Effector memory CD8-positive, alpha-beta T cell (primary cell): ENCODE measurements at regions not wholly inside any gene's neighbourhood (a gene's known extent, or its start where the extent isn't known, plus 50 kb on each side); places are given as distances from the start of the nearest gene placed in this dataset.
A peak's percentile ranks its signal among the peaks of the same experiment; 100 is the strongest.

Source experiments
- ATAC-seq: fragments of 150-1000 bp; cut with Tn5 transposase; replicated peaks from 2 replicates; pipeline ENCODE4 v1.10.0; 2021; ENCODE audit warnings: mild to moderate bottlenecking, moderate library complexity
- DNase-seq, 3 experiments: peaks; one replicate each; pipeline ENCODE4 v3.0.0; 2021
- H3K27ac Mint-ChIP-seq, 2 donors: one replicate each; pipeline ENCODE4 v1.8.0; 2022; ENCODE audit warnings: mild to moderate bottlenecking in 2 of 2, mixed read lengths in 2 of 2, moderate library complexity in 2 of 2
- H3K27me3 Mint-ChIP-seq, 2 donors: one replicate each; pipeline ENCODE4 v1.8.0; 2022; ENCODE audit warnings: mixed read lengths in 2 of 2
- H3K36me3 Mint-ChIP-seq: one replicate; pipeline ENCODE4 v1.8.0; 2022; ENCODE audit warnings: mild to moderate bottlenecking, moderate library complexity, mixed read lengths; ENCODE audit not compliant: insufficient read depth
- H3K4me1 Mint-ChIP-seq, 2 donors: one replicate each; pipeline ENCODE4 v1.8.0; 2022; ENCODE audit warnings: low read depth in 2 of 2, mixed read lengths in 2 of 2
- H3K4me3 Mint-ChIP-seq, 2 donors: one replicate each; pipeline ENCODE4 v1.8.0; 2022; ENCODE audit warnings: mild to moderate bottlenecking in 2 of 2, mixed read lengths in 2 of 2, moderate library complexity in 2 of 2
- H3K9me3 Mint-ChIP-seq, 2 donors: one replicate each; pipeline ENCODE4 v1.8.0; 2022; ENCODE audit warnings: mixed read lengths in 2 of 2

DNA sequence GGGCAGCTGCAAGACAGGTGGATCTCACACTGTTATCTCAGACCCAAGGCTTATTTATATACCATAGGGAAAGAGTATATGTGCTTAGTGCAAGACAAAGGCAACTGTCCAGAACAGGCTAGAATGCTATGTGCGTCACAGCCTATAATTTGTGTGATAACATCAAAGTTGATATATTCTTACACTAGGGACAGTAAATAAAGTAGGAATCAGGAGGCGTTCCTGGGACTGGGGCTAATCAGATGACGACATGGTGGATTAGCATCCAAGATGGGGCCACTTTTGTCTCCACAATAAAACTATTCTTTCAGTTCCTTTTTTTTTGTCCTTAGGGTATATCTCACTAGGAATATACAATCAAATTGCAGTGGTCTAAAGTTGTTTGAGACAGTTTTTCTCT lies 54.9 kb upstream of the IER3 start:
- Mint-ChIP-seq H3K4me1 (peaks cover 3 to 8% of the 10 kb centered on the region in 2 donors), H3K27ac (no peak overlapping the region), H3K9me3 (peaks cover 0 to 3% of the 10 kb centered on the region in 2 donors), H3K27me3 (no peaks in the 10 kb centered on the region), H3K36me3 (no peaks in the 10 kb centered on the region), H3K4me3 (no peak overlapping the region)
- ATAC-seq: no peak
- no peak for DNase-seq

DNA sequence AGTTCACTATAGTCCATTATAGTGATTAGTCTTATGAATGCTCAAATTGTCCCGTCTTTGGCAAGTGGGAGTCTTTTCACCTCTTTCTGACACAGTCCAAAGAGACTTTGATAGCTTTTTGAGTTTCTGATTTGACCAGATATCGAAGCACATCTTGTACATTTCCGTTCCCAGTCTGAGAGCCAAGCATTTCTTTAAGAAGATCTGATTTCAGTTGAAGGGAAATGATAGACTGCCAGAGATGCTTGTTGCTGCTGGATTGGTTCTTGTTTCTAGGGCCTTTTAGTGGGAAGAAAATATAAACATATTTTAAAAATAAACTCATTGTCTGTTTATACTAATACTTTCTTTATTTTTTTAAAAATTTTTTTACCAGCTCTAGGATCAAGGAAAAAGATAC lies 54.1 kb upstream of the IER3 start:
- Mint-ChIP-seq H3K27me3 (no peaks in the 10 kb centered on the region), H3K4me1 (peaks cover 9 to 11% of the 10 kb centered on the region in 2 donors), H3K27ac (no peak overlapping the region), H3K9me3 (no peaks in the 10 kb centered on the region), H3K4me3 (no peak overlapping the region), H3K36me3 (no peaks in the 10 kb centered on the region)
- DNase-seq (no peak), ATAC-seq (no peak)

DNA sequence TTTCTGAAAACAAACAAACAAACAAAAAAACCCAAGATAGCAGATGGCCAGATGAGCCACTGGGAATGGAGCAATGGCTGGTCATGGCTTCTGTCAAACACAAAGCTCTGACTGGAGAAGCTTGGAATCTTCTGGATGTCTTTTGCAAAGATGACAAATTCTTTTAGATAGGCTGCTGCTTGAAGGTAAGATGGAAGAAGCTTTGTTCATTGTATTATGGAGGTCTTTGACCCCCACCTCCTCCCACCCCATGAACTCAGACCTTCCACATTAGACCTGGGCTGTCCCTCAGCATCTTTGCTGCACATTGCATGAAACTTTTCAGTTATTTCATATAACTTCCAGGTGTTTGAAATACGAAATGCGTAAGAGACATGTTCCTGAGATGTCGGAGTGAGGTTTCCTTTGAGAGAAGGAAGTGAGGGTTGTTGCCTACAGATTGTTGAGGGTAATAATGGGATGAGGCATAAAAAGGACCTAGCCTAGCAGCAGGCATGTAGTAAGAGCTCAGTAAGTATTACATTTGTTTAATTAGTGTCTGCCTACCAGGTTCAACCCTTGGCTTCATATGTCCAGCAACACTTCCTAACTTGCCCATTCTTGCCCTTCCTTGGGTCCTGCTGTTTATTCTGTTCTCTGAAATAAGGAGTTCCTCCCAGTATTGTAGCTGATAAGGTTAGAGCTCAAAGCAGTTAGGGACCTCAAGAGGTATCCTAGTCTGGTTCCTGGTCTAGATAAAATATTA lies 51.4 kb upstream of the IER3 start:
- DNase-seq (no peak), ATAC-seq (no peak)
- Mint-ChIP-seq H3K4me3 (no peak overlapping the region), H3K27me3 (no peaks in the 10 kb centered on the region), H3K9me3 (no peaks in the 10 kb centered on the region), H3K27ac (peak overlapping the region in 1 of 2 donors; percentile 97), H3K4me1 (peaks cover 13 to 17% of the 10 kb centered on the region in 2 donors), H3K36me3 (no peaks in the 10 kb centered on the region)
